VCaP (cell line): ENCODE measurements at regions not wholly inside any gene's neighbourhood (a gene's known extent, or its start where the extent isn't known, plus 50 kb on each side); places are given as distances from the start of the nearest gene placed in this dataset.

Source experiments
- H3K27ac ChIP-seq: fragments of 450-650 bp; 2 replicates; pipeline ENCODE4 v1.5.1; 2017
- CTCF ChIP-seq: fragments of 450-650 bp; conservative IDR thresholded peaks from 2 replicates; pipeline ENCODE4 v1.5.1; 2017; ENCODE audit warnings: mild to moderate bottlenecking, moderate library complexity

- no peak overlapping the region for H3K27ac ChIP-seq
- no peak for TF ChIP-seq CTCF
Measured at GRCh38 chr4:14716691-14717090, 285.6 kb upstream of the CPEB2 start.

- H3K27ac ChIP-seq = no peak overlapping the region
- no peak for TF ChIP-seq CTCF
Measured at GRCh38 chr4:14719053-14719452, 283.2 kb upstream of the CPEB2 start.

GRCh38 chr4:14726441-14726840 is 275.8 kb upstream of the CPEB2 start:
- H3K27ac ChIP-seq = no peak overlapping the region

GRCh38 chr4:14726877-14727361 is 275.4 kb upstream of the CPEB2 start:
- no peak for TF ChIP-seq CTCF
- no peak overlapping the region for H3K27ac ChIP-seq

More at GRCh38 chr4:14726441-14726840, 275.8 kb upstream of the CPEB2 start:
- TF ChIP-seq CTCF = no peak

- no peak for TF ChIP-seq CTCF
- H3K27ac ChIP-seq = no peak overlapping the region
Measured at GRCh38 chr4:14729282-14730000, 272.8 kb upstream of the CPEB2 start.

- no peak for TF ChIP-seq CTCF
- no peak overlapping the region for H3K27ac ChIP-seq
Measured at GRCh38 chr4:14742054-14742453, 260.2 kb upstream of the CPEB2 start.

- H3K27ac ChIP-seq = no peak overlapping the region
- no peak for TF ChIP-seq CTCF
Measured at GRCh38 chr4:14743172-14743571, 259.1 kb upstream of the CPEB2 start.
